HCT116 (cell line): ENCODE measurements at regions not wholly inside any gene's neighbourhood (a gene's known extent, or its start where the extent isn't known, plus 50 kb on each side); places are given as distances from the start of the nearest gene placed in this dataset.
"Not testable (repeated sequence)": the region's sequence is repeated elsewhere in the genome, so short reads cannot be mapped to it uniquely, and the experiment has no call there.

Experiments
- ATAC-seq: fragments of 200-7000 bp; cut with Tn5 transposase; 2 replicates; pipeline ENCODE4 v1.9.1; 2020; ENCODE audit warnings: mild to moderate bottlenecking, moderate library complexity
- BruUV-seq: library from RNA; stranded (reverse); fragments of 400-500 nt; replicated peaks from 2 replicates; lab custom pipeline; 2021; lab: Mats Ljungman, UMichigan
- CTCF ChIA-PET: fragments of 300-600 bp; sonication (Branson Sonifier 250); formaldehyde crosslinking; loops from one replicate; lab custom pipeline; 2021; ENCODE audit warnings: antibody characterized with exemption; lab: Charles Lee
- POLR2A ChIA-PET: fragments of 300-600, 350-600 bp; sonication (Branson Sonifier 250); formaldehyde crosslinking; loops from one replicate; lab custom pipeline; 2021; ENCODE audit warnings: antibody characterized with exemption; lab: Charles Lee
- RAD21 ChIA-PET, 2 experiments: fragments of 300-600 bp; sonication (Branson Sonifier 250); formaldehyde crosslinking; loops; one replicate each; lab custom pipeline; 2023; ENCODE audit warnings: low total read pairs in 2 of 2; ENCODE audit not compliant: uncharacterized antibody in 2 of 2, unreplicated experiment in 2 of 2, low non-redundant PET in 1 of 2; lab: Charles Lee
- DNase-seq: peaks from one replicate; pipeline ENCODE4 v3.0.0-alpha.2; 2010; ENCODE audit warnings: low read depth, low spot score
- H2AFZ ChIP-seq: fragments of 200-600 bp; shearing (Covaris generic), sonication (generic); 2 replicates; pipeline ENCODE4 v1.6.1; 2017; ENCODE audit warnings: low read depth, mixed run types, mixed read lengths, antibody characterized with exemption, low read length; ENCODE audit not compliant: poor library complexity, severe bottlenecking
- H3K27ac ChIP-seq: 2 replicates; pipeline ENCODE4 v1.5.1; 2012; ENCODE audit warnings: low read depth, low read length
- H3K27me3 ChIP-seq: fragments of 200-600 bp; sonication (generic); 2 replicates; pipeline ENCODE4 v1.6.1; 2016; ENCODE audit warnings: mixed run types, low read length, mixed read lengths; ENCODE audit not compliant: insufficient read depth
- H3K36me3 ChIP-seq, 2 experiments: fragments of 200-500 bp in 1 of 2; fragments of 200-600 bp in 1 of 2; sonication (Bioruptor generic) in 1 of 2; sonication (generic) in 1 of 2; 2 replicates each; pipeline versions ENCODE4 v1.5.1 to v1.6.1; 2014 to 2016; ENCODE audit warnings: low read length in 2 of 2, inconsistent platforms in 1 of 2, mixed read lengths in 1 of 2, mixed run types in 1 of 2; ENCODE audit not compliant: insufficient read depth in 2 of 2, control insufficient read depth in 1 of 2
- H3K4me1 ChIP-seq, 2 experiments: fragments of 200-600 bp in 1 of 2; sonication (generic) in 1 of 2; 2 replicates each; pipeline versions ENCODE4 v1.5.1 to v1.6.1; 2012 to 2017; ENCODE audit warnings: low read length in 2 of 2, inconsistent platforms in 1 of 2, mild to moderate bottlenecking in 1 of 2, mixed read lengths in 1 of 2, mixed run types in 1 of 2, moderate library complexity in 1 of 2; ENCODE audit not compliant: insufficient read depth in 2 of 2, control insufficient read depth in 1 of 2
- H3K4me2 ChIP-seq: fragments of 200-600 bp; sonication (generic); 2 replicates; pipeline ENCODE4 v1.6.1; 2017; ENCODE audit warnings: mixed run types, low read length, mixed read lengths
- H3K4me3 ChIP-seq, 2 experiments: fragments of 200-600 bp in 1 of 2; sonication (generic) in 1 of 2; replicated peaks in 1 of 2; 2 replicates each; pipeline ENCODE4 v1.5.1; 2011 to 2016; ENCODE audit warnings: low read length in 2 of 2, control low read depth in 1 of 2, low read depth in 1 of 2, mild to moderate bottlenecking in 1 of 2, mixed read lengths in 1 of 2, mixed run types in 1 of 2
- H3K79me2 ChIP-seq: fragments of 200-600 bp; sonication (generic); 2 replicates; pipeline ENCODE4 v1.6.1; 2017; ENCODE audit warnings: mild to moderate bottlenecking, mixed run types, low read length, moderate library complexity, mixed read lengths; ENCODE audit not compliant: insufficient read depth
- H3K9ac ChIP-seq: fragments of 200-600 bp; sonication (generic); 2 replicates; pipeline ENCODE4 v1.6.1; 2016; ENCODE audit warnings: low read length, mixed read lengths
- H3K9me2 ChIP-seq: fragments of 200-600 bp; sonication (generic), shearing (Covaris generic); 2 replicates; pipeline ENCODE4 v1.6.1; 2017; ENCODE audit warnings: mixed run types, mild to moderate bottlenecking, moderate library complexity; ENCODE audit not compliant: insufficient read depth
- H3K9me3 ChIP-seq, 2 experiments: fragments of 200-500 bp in 1 of 2; fragments of 200-600 bp in 1 of 2; sonication (Bioruptor generic) in 1 of 2; sonication (generic) in 1 of 2; 2 replicates each; pipeline ENCODE4 v1.6.1; 2014 to 2017; ENCODE audit warnings: low read length in 2 of 2, mixed read lengths in 2 of 2, inconsistent platforms in 1 of 2, low read depth in 1 of 2, mild to moderate bottlenecking in 1 of 2, mixed run types in 1 of 2, moderate library complexity in 1 of 2; ENCODE audit not compliant: control insufficient read depth in 1 of 2, insufficient read depth in 1 of 2
- H4K20me1 ChIP-seq: fragments of 200-600 bp; sonication (generic), shearing (Covaris generic); 2 replicates; pipeline ENCODE4 v1.6.1; 2017; ENCODE audit warnings: mixed run types, mild to moderate bottlenecking, moderate library complexity; ENCODE audit not compliant: insufficient read depth
- CBX3 ChIP-seq: IDR thresholded peaks from 2 replicates; pipeline ENCODE4 v1.6.1; 2012; ENCODE audit warnings: low read depth
- EGR1 ChIP-seq: IDR thresholded peaks from 2 replicates; pipeline ENCODE4 v1.6.1; 2012; ENCODE audit warnings: low read depth
- ELF1 ChIP-seq: IDR thresholded peaks from 2 replicates; pipeline ENCODE4 v1.6.1; 2012; ENCODE audit warnings: low read depth, borderline replicate concordance
- EZH2phosphoT487 ChIP-seq: fragments of 200-600 bp; IDR thresholded peaks from 2 replicates; pipeline ENCODE4 v1.6.1; 2018; ENCODE audit warnings: antibody characterized with exemption, borderline replicate concordance
- FOSL1 ChIP-seq: IDR thresholded peaks from 2 replicates; pipeline ENCODE4 v1.6.1; 2012; ENCODE audit warnings: low read depth
- POLR2A ChIP-seq: IDR thresholded peaks from 2 replicates; pipeline ENCODE4 v1.7.0; 2011; ENCODE audit warnings: borderline replicate concordance; ENCODE audit not compliant: insufficient read depth, insufficient read length; ENCODE audit errors: extremely low read depth
- POLR2AphosphoS5 ChIP-seq: IDR thresholded peaks from 2 replicates; pipeline ENCODE4 v1.6.1; 2011; ENCODE audit warnings: mild to moderate bottlenecking, low read depth, low read length, moderate library complexity
- SRF ChIP-seq: IDR thresholded peaks from 2 replicates; pipeline ENCODE4 v1.6.1; 2012; ENCODE audit warnings: low read depth
- YY1 ChIP-seq: IDR thresholded peaks from 2 replicates; pipeline ENCODE4 v1.6.1; 2011; ENCODE audit warnings: low read length, low read depth, moderate library complexity, mild to moderate bottlenecking; ENCODE audit not compliant: insufficient replicate concordance; ENCODE audit errors: extremely low read depth
- intact Hi-C: fragments of 100-400 bp; cut with micrococcal nuclease; formaldehyde crosslinking; loops from 2 replicates; pipeline ENCODE4 v1.10.0; 2022
- TF ChIP-seq, protein P1 (sequence below): IDR thresholded peaks from 2 replicates; pipeline ENCODE4 v1.6.1; 2011; ENCODE audit warnings: mild to moderate bottlenecking, low read length, moderate library complexity; ENCODE audit not compliant: insufficient replicate concordance; ENCODE audit errors: extremely low read depth
- TF ChIP-seq, protein P2 (sequence below): IDR thresholded peaks from 2 replicates; pipeline ENCODE4 v1.6.1; 2012

DNA sequence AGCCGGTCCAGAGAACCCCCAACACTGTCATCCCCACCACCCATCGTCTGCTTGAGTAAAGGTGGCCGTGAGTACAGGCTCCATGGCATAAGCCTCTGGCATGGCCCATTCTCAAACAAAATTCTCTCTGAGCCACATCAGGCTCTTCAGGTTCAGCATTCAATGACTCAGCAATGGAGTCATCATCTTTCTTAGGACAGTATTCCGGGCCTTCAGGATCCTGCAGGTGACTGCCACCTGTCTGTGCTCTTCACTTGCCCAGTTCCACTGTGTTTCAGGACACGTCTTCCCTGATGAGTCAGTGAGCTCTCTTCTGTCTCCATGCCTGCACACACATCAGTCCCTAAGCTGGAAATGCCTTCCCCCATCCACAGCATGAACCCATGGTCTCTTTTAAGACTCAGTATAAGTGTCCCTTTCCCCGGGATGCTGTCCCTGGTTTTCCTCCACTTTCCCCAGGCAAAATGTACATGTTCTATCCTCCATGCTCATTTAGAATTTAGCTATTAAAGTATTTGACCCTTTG, 81.1 kb upstream of the FGGY start (continued):
- TF ChIP-seq, protein P1, sequence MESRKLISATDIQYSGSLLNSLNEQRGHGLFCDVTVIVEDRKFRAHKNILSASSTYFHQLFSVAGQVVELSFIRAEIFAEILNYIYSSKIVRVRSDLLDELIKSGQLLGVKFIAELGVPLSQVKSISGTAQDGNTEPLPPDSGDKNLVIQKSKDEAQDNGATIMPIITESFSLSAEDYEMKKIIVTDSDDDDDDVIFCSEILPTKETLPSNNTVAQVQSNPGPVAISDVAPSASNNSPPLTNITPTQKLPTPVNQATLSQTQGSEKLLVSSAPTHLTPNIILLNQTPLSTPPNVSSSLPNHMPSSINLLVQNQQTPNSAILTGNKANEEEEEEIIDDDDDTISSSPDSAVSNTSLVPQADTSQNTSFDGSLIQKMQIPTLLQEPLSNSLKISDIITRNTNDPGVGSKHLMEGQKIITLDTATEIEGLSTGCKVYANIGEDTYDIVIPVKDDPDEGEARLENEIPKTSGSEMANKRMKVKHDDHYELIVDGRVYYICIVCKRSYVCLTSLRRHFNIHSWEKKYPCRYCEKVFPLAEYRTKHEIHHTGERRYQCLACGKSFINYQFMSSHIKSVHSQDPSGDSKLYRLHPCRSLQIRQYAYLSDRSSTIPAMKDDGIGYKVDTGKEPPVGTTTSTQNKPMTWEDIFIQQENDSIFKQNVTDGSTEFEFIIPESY = no peak
- TF ChIP-seq POLR2A (no peak), EZH2phosphoT487 (no peak), SRF (no peak), POLR2AphosphoS5 (no peak), ELF1 (no peak), CBX3 (peak; percentile 50; the same call in 1 of the 2 replicates), YY1 (no peak), FOSL1 (peak; percentile 31; the same call in 1 of the 2 replicates), EGR1 (no peak)
- TF ChIP-seq, protein P2, sequence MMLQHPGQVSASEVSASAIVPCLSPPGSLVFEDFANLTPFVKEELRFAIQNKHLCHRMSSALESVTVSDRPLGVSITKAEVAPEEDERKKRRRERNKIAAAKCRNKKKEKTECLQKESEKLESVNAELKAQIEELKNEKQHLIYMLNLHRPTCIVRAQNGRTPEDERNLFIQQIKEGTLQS = no peak

DNA sequence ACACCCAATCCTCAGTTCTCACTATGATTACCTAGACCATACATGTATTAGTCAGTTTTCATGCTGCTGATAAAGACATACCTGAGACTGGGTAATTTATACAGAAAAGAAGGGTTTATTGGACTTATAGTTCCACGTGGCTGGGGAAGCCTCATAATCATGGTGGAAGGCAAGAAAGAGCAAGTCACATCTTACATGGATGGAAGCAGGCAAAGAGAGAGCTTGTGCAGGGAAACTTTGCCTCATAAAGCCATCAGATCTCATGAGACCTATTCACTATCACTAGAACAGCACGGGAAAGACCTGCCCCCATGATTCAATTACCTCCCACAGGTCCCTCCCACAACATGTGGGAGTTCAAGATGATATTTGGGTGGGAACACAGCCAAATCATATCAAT, 79.5 kb upstream of the FGGY start:
- H3K4me1 ChIP-seq, H4K20me1 ChIP-seq, BruUV-seq: not testable (repeated sequence)

More for the DNA sequence above, 79.5 kb upstream of the FGGY start:
- ATAC-seq, H3K36me3 ChIP-seq, H3K27ac ChIP-seq, H2AFZ ChIP-seq, H3K4me3 ChIP-seq, POLR2A ChIA-PET, H3K9me3 ChIP-seq, H3K9me2 ChIP-seq, DNase-seq, CTCF ChIA-PET, H3K79me2 ChIP-seq, RAD21 ChIA-PET, H3K4me2 ChIP-seq, intact Hi-C loops, H3K9ac ChIP-seq, H3K27me3 ChIP-seq: not testable (repeated sequence)
